Left lobe of liver (tissue), 2 donors: ENCODE measurements at regions not wholly inside any gene's neighbourhood (a gene's known extent, or its start where the extent isn't known, plus 50 kb on each side); places are given as distances from the start of the nearest gene placed in this dataset.

ENCODE experiments used
- ATAC-seq: fragments of 200-7000 bp; cut with Tn5 transposase; one replicate; pipeline ENCODE4 v1.9.1; 2020; ENCODE audit warnings: mild to moderate bottlenecking, moderate library complexity
- DNase-seq: peaks from one replicate; pipeline ENCODE4 v3.0.0-alpha.2; 2020; ENCODE audit warnings: low spot score
- donor health status: DM: no; HTN: no; CAD: no; lungs with moderate emphysema.
- donor health status: DM: no; HTN: yes; CAD: no.

- ATAC-seq = no peak
- DNase-seq = no peak
Observed at GRCh38 chr5:6029811-6030271, 348.5 kb downstream of the MED10 start.

GRCh38 chr5:6026766-6027406 is 351.5 kb downstream of the MED10 start:
- no peak for ATAC-seq
- DNase-seq = no peak

DNA sequence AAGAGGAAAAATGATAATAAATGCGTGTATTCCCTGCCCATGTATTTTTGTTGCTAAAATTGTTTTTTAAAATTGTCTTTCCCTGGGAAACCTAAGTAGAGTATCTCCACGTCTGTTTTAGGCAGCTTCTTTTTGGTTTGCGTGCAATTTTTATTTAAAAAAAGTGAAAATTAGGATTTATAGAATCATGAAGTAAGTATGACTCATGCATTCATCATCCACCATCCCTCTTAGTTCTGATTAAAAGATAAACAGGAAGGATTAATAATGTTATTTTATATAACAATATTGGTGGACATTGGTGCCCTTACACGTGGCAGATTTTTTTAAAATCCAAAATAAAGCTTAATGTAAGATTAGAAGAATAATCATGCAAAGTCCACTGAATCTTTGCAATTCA is 358.7 kb downstream of the MED10 start:
- ATAC-seq (no peak), DNase-seq (no peak)

DNA sequence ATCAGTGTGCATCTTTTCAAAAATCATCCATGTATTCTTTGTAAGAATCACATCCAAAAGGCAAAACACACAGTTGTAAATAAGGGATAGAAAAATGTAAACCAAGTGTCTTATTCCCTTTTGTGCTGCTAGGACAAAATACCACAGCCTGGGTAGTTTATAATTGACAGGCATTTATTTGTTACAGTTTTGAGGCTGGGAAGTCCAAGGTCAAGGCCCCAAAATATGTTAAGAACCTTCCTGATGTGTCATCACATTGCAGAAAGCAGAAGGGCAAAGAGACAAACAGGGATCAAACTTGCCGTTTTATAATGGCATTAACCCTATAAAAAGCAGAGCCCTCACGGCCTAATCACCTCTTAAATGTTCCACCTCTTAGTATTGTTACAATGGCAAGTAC is 364.8 kb downstream of the MED10 start:
- DNase-seq = no peak
- no peak for ATAC-seq

DNA sequence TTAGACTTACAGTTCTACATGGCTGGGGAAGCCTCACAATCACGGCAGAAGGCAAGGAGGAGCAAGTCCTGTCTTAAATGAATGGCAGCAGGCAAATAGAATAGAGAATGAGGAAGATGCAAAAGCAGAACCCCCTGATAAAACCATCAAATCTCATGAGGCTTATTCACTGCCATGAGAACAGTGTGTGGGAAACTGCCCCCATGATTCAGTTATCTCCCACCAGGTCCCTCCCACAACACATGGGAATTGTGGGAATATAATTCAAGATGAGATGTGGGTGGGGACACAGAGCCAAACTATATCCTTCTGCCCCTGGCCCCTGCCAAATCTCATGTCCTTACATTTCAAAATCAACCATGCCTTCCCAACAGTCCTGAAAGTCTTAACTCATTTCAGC is 367.1 kb downstream of the MED10 start:
- no peak for DNase-seq
- no peak for ATAC-seq

GRCh38 chr5:6006838-6007314 is 371.5 kb downstream of the MED10 start:
- ATAC-seq (no peak), DNase-seq (no peak)

DNA sequence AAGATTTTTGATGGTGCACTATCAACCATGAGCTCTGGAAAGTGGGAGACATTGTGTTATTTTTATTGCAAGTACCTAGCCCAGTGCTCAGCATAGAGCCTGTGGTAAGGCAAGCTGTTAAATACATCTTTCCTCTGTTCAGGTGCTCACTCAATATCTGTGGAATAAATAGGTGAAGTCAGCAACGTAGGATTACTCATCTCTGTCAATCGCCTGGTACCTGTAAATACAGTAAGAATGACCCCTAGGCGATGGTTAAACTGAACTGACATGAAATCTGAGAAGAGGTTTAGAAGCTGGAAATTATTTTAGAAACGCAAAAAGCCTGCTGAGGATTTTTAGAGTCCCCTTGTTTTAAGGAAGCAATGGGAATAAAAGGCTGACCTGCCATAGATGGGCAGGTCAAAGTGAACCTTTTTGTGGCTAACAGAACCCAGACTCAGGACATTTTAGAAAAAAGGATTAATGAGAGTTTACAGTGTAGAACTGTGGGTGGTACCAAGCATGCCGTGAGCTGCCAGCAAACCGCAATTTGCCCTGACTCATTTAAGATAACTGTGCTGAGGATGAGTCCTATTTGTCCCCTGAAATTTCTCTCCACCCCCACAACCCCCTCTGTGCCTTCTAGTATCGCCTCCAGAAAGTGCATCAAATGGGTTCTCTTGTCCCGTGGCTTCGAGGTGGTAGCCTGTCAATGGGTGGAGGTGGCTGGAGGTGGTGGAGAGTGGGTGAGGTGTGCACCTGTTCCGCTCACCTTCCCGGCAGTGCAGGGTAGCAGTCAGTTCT is 375.1 kb downstream of the MED10 start:
- DNase-seq = no peak
- ATAC-seq = no peak

- DNase-seq = no peak
- ATAC-seq = no peak
Observed at GRCh38 chr5:6000867-6001266, 377.5 kb downstream of the MED10 start.

GRCh38 chr5:5995819-5996218 is 382.5 kb downstream of the MED10 start:
- DNase-seq = no peak
- no peak for ATAC-seq

- ATAC-seq (no peak), DNase-seq (no peak)
Observed at GRCh38 chr5:5986492-5987178, 391.7 kb downstream of the MED10 start.

DNA sequence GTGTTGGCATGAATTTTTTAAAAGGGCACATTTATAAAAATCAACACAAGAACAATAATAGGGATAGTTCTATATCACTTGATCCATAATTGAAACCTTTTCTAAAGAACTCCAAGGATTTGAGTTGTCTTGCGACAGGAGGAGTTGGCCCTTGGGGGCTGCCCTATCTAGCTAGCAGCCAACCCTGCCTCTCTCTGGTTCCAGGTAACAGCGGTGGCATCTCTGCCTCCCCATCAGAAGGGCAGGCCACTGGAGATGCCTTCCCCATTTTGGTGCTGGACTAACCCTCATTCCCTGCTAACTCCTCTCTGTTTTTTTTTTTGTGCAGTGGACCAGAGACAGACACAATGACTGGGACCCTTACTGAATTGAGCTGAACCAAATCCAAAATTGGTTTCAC is 393.0 kb downstream of the MED10 start:
- no peak for DNase-seq
- ATAC-seq = no peak

DNA sequence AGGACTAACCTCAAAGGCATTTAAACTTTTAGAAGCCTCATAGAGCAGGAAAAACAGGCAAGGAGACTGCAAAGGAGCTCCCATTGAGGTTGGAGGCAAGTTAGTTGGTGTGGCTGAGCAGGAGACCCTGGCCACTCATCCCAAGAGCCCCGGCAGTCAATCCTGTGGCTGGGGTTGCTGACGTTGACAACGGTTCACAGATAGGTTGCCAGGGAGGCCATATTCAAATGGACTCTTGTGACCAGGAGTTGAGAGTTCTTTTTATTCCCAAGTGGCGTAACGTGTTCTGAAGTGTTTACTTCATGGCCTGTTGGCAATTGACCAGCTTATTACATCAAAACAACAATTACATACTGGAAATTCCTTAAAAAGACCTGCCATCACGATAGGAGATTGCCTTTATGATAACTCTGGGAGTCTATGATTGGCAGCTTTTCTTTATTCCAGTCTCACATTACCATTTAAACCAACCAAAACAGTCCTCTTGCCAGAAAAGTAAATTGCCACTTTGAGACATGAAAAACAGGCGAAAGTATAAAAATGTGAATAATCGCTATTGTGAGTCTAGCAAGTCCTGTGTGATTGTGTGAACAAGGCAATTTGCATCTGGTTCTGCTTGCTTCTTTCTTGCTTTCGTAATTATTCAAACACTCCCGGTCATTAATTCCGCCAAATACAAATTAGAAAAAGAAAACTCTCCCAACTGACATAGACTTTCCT is 394.9 kb downstream of the MED10 start:
- no peak for ATAC-seq
- DNase-seq = no peak

- ATAC-seq = no peak
- DNase-seq = no peak
Observed at GRCh38 chr5:5981562-5981961, 396.8 kb downstream of the MED10 start.

DNA sequence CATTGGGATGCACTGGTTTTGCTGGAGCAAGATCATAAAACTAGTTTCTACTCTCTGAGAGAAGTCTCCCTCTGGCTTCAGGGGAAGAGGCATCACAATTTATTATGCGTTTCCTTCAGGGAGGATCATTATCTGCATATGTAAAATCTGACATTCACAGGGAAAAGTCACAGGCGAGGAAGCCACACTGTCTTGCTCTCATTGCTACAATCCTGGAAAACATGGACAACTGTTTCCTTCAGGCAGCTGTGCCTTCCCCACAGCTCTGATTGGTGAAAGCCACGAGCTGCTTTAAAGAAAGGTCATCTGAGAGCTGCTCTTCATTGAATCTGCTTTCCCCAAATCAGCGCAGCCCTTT is 397.8 kb downstream of the MED10 start:
- ATAC-seq = no peak
- DNase-seq = no peak

DNA sequence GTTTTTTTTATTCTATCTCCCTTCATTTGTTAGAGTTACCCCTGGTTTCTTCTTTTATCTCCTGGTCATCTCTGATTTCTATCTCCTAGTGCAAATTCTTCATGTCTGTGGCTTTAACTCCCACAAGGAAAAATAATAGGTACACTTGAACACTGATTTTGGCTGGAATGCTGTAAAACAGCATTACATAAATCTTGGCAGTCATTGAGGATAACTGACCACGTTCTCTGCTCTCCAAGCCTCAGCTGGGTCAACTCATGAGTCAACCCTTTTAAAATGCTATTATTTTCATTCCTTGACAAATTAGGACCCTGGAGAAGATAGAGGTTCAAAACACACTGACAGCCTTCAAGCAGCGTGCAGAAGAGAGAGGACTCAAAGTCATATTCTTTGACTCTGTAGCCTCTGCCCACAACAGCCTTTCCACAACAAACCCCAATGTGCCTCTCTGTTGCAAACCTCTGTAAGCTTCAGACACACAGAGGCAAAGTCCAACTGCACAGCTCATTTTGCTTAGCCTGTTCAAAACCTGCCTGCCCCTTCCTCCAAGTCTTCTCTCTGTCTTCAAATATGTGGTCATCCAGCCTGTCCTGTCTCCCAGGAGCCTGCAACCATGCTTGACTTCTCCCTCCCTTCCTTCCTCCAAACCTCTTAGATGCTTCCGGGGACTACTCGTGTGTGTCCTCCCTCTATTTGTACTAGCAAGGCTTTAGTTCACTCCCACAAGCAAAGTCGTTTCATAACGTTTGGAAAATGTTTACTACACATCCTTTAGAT is 398.4 kb downstream of the MED10 start:
- DNase-seq = no peak
- ATAC-seq = no peak

- DNase-seq = no peak
- no peak for ATAC-seq
Observed at GRCh38 chr5:5979377-5979760, 399.0 kb downstream of the MED10 start.

- ATAC-seq (no peak), DNase-seq (no peak)
Observed at GRCh38 chr5:5978501-5979376, 399.6 kb downstream of the MED10 start.

- ATAC-seq (no peak), DNase-seq (no peak)
Observed at GRCh38 chr5:5971203-5971602, 407.1 kb downstream of the MED10 start.

DNA sequence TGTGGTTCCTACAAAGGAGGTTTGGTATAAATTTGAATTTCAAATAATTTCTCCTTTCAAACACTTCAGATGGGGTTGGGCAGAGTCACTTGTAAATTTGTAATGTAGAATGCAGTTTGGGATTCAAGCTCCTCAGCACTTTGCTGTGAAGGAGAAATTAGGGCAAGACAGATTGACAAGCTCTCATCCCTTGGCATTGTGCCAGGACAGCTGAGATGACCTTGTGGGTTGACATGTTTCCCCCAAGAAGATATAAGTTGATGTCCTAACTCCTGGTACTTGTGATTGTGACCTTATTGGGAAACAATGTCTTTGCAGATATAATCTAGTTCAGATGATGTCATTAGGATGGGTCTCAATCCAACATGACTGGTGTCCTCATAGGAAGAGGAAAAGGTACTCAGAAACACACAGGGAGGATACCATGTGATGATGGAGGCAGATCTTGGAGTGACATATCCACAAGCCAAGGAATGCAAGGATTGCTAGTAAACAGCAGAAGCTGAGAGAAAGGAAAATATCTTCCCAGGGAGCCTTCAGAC is 408.3 kb downstream of the MED10 start:
- ATAC-seq (no peak), DNase-seq (no peak)
